HG03066 (cell line): ENCODE measurements at regions not wholly inside any gene's neighbourhood (a gene's known extent, or its start where the extent isn't known, plus 50 kb on each side); places are given as distances from the start of the nearest gene placed in this dataset.

Source experiments
- ATAC-seq: cut with Tn5 transposase; IDR thresholded peaks from one replicate; pipeline ENCODE4 v1.9.1; 2021; ENCODE audit warnings: low read depth; ENCODE audit not compliant: unreplicated experiment

DNA sequence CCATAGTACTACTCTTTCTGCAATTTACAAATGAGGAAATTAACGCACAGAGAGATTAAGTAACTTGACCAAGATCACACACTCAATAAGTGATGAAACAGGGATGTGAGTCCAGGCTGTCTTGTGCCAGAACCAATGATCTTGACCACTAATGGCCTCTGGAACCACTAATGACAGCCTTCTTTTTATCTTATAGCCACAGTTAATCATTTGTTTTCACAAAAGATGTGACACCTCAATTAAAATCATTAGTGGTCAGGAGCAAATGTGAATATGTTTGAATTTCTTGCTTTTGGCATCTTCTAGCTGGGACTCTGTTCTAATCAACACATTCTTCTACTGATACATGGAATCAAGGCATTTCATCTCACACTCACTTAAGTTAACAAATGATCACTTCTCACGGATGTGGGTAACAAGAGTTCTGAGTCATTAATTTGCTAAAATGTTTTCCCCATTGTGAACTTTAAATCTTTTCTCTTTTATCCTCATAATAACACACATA is 102.7 kb upstream of the CD180 start:
- ATAC-seq = no peak

DNA sequence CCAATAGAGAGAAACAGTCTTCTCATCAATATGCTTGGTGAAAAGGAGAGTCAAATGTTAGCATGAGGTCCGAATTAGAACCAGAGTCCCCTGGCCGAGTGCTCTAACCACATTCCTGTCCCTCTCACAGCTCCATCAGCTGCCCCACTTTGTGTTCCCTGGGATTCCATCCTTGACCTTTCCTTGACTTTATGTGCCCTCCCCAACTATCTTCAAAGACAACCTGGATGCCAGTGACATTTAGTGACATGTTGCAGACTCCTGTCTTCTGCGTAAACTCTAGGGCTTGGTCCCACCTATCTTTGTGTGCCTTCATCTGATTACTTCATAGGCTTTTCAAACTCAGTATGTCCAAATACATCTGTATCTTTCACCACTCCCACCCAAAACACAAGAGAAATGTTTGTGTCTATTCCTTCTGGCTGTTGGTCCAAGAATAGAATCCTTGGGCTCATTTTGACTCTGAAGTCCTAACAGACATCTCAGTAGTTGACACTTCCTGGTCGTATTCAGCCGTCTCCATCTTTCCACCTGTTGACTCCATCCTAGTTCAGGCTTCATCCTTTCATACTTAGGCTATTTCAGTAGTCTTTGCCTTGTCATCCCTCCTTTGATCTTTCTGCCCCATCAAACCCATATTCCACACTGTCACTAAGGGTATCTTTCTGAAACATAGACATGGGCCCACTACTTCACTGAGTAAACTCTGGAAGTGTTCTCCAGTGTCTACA is 101.4 kb upstream of the CD180 start:
- no peak for ATAC-seq

DNA sequence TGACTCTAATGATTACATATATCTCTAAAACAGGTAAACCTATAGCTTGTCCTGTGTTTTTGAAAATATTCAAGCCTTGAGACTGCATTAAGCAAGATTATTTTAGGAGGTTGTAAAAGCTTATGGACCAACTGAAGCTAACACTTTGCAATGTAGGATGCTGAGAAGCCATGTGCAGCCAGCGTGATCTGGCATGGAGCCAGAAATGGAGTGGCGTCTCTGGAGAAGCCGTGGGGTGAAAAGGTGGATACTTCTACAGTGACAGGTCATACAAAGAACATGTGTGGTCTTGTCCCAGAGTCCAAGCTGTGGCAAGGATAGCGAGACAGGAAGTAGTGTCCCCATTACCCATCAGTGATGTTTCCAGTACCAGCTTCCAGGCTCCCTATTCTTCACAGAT is 100.8 kb upstream of the CD180 start:
- ATAC-seq = no peak

DNA sequence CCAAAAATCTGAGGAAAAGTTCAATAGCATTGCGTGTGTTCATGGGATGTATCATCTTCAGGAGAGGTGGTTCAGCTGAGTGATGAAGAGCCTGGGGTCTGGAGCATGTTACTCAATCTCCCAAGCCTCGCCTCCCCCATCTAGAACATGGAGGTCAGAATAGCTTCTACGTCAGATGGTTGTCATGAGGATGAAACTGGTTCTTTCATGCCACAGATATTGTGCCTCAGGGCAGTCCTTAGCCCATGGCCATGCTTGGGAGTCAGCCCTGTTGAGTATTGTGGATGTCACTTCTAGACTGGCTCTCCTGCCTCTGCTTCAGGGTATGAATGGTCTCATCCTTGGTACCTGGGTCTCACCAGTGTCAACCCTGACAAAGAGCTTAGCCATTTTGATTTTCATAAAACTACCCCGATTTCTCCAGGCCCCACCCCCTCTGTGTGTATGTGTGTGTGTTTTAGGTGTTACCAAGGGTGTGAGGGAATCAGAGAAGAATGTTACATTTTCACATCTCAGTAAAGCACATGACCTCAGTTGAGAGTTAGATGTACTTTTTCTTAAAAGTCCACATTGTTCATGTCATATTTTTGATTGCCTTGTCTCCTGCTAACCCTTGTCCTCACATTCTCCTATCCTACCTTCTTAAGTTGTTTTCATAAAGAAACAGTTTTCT is 97.8 kb upstream of the CD180 start:
- ATAC-seq = no peak

DNA sequence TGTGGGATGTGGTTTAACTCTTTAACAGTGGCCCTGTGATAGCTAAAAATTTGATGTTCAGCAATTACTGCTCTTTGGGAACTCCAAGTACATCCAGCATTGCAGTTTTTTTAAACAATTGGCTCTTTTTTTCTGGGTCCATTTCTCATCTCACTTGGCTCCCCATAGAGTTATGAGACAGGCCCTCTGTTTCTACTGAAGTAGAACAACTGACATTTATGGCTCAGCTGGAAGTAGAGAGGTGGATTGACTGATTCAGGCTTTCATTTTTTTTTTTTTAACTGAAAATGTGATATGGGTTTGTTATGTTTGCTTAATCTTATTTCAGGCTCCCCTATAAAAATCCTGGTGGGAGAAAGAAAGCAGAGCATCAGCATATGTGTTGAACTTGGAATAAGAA is 96.6 kb upstream of the CD180 start:
- no peak for ATAC-seq

DNA sequence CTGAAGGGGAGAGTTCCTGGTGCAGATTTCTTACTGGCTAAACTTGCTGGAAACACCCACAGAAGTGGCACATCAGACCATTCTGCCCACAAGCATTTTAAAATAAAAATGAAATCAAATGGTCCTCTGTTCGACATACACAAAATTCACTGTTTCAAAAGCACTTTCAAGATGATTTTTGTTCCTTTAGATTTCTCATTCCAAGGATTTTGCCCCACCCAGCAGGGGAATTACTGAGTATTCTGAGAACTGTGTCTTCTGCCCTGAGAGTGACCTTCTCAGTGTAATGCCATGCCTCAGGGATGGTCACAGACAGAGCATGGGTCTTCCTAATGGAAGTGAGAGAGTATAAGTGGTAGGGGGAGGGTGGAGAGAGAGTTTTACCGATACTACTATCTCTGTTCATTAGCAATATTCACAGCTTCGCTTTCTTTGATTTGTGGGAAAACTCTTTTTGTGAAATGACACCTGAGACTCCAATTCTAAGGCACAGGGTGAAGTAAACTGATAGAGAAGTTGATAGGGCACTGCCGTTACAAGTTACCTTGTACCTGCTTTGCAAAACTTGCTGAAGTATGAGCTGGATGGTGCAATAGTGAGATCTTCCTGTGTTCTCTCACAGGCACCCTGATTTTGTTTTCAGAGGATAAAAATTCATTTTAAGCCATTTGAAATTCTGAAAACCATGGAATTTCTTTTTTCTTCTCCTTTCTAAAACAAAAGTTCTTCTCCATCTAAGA is 95.8 kb upstream of the CD180 start:
- no peak for ATAC-seq

DNA sequence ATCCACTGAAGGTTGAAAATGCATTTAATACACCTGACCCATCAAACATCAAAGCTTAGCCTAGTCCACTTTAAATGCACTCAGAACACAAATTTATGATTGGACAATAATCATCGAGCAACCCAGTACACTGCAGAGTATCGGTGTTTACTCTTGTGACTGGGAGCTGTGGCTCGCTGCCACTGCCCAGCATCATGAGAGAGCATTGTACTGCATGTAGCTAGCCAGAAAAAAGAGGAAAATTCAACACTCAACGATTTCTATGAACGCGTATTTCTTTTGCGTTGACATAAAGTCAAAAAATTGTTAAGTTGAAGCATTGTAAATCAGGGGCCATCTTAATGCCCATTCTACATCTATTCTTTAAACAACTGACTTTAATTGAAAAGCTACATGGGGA is 95.1 kb upstream of the CD180 start:
- ATAC-seq = no peak

DNA sequence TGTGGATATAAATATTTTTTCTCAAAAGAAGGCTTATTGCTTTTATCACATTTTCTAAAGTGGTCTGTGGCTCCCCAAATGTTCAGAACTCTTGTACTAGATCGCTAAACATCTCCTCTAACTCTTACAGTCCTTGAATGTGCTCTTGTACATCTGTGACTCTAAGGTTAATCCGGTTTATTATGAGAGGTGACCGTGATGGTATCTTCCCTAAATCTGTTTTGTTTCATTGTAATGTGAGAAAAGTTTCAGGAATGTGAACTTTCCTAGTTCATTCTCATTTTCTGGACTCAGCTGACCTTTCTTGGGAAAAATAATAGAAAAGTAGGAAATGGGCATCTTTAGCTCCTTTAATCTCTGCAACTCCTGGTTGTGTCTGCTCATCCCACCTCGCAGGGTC is 94.5 kb upstream of the CD180 start:
- no peak for ATAC-seq

DNA sequence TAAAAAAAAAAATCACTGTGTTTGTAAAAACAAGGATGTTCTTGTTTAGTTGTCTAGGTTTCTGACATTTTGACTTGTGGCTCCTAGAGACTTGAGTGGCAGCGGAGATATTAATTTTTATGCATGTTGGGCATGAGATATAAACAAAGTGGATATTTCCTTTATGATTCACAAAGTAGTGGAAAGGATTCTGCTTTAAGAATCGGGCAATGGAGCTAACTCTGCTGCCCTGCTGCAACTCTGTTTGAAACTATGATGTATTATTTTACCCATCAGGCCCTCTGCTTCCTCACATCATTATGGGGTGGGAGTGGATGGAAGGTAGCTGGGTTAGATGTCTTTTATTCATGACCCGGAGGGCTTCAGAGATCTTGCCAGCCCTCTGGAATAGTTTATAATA is 94.1 kb upstream of the CD180 start:
- ATAC-seq = no peak

DNA sequence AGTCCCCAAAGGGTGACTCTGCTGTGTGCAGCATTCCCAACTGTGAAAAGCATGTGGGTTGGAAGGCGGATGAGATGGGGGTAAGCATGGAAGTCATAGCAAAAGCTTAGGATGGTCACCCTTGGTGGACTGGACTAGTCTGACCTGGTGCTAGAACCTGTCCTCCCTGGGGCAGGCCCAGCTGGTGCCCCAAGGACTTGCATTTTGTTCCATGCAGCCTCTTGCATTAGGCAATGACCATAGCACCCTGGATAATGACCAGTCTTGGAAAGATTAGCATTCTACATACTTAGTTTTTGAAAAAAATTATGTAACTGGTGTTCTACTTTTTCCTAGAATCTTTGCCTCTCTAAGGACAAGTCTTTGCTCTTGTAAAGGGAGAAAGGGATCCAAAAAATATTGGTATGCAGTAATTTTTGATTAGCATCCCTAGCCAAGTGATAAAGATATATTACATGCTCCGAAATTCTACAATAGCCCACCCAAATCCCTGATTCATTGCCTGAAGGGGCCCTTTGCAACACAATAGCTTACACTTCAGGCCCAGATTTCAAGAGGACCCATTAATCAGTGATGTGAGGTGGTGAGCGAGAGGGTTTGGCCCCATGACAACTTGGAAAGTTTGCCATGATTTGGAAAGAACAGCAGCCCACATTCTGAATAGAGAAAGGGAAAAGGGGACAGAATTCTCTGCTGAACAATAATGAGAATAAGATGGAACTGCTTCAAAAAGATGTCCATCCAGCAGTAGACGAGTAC is 93.3 kb upstream of the CD180 start:
- no peak for ATAC-seq

DNA sequence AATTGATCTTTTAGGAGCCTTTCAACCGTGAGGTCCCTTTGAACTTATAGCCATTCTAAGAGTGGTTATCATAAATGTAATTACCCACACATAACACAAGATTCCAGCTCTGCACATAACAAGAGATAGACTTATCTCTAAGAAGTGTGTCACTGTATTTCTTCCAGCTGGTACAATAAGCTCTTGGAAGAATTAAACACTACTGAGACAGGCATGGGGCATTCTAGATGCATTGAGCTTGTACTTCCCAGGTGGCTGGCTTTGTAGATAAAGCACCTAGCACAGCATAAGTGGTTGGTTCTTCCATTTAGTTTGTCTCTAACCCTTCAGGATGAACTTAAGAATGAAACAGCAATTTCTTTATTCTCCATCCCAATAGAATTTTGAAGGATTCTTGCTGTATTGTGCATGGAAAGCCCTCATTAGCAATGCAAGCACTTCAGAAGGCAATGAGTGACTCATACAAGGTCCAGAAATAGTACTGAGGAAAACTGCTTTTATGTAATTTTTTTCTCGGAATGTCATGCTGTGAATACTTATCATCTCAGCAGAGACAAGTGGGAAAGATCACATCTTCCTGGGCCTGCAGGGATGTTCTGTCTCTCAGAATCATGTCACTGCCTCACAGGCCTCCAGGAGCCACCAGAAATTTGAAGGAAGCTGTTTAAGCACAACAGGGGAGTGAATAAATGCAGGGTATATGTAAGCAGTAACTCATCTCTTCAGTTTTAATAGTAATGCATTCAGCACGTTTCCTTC is 91.1 kb upstream of the CD180 start:
- ATAC-seq = no peak

DNA sequence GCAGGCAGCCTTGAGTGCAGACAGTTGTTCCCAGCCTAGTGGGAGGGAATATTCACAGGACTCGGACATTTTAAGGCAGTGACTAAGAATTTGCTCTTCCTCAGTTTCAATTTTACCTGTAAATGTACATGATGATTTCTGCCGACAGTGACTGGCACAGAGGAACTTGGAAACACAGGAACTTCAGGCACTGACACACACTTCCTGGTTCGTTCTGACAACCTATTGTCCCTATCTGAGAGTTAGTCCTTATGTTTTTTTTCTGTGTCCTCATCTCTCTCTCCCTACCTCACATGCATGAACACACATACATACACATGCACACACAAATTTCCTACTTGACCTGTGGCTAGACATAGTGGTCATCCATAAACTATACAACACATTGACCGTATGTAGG is 89.4 kb upstream of the CD180 start:
- ATAC-seq = no peak

DNA sequence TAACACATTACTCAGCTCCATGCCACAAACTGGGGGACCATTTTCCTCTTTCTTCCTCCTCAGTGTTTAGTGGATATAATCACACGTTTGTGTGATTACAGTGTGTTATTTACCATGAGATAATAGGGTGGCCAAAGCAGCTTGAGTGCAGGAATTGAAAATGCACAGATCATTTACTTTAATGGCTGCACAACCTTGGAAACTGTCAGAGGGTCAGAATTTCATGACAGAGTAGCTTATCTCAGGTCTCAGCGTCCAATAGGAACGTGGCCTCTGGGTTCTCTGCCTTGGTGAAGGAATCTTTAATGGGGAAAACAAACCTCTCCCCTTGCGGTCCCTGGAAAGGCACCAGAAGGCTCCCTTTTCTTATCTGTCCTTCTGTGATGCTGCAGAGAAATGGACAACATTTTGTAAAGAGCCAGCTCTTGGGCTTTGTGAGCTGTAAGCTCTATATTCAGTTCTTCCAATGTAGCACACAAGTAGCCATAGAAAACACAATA is 87.4 kb upstream of the CD180 start:
- ATAC-seq = no peak

DNA sequence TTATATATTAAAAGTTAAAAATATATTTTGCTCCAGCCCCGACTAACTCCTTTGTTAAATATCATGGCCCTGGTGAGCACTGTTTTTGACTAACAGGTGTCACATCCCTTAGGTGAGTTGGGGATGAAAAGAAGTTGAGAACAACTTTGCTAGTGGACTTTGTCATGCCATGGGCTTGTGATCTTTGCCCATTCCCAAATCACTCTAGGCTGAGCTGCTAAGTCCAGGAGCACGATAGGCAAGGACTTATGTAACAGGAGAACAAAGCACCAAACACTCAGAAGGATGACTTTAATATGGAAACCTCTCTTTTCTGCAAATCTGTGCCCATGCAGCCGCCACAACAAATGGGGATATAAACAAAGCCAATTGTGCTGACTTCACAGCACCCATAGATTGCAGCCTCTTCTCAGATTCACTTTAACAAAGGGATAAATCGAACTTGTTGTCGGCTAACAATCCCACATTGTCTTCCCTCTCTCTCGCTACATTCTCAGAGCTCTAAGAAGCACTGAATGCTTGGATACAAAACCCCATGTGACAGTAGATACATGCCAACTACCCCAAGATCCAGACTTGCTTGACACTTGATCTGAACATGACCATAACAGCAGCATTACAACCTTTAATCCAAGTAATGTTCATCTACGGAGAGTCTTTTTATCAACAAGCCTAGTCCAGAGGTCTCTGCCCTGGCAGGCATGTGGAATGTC is 86.8 kb upstream of the CD180 start:
- no peak for ATAC-seq

DNA sequence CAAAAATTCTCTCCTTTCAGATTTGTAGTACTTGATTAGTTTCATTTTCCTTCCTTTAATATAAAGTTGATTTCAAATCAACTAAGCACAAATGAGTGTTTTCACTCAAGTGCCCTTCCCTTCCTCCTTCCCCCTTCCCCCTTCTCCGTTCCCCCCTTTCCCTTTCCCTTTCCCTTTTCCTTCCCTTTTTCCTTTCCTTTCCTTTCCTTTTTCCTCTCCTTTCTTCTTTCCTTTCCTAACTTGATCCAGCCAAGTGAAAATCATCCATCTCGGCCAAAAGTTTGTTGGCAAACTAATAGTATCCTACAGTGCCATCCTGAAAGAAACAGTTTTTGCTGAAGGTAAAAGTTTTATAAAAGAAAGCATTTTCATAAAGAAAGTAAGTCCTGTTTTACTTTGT is 85.3 kb upstream of the CD180 start:
- ATAC-seq = no peak

DNA sequence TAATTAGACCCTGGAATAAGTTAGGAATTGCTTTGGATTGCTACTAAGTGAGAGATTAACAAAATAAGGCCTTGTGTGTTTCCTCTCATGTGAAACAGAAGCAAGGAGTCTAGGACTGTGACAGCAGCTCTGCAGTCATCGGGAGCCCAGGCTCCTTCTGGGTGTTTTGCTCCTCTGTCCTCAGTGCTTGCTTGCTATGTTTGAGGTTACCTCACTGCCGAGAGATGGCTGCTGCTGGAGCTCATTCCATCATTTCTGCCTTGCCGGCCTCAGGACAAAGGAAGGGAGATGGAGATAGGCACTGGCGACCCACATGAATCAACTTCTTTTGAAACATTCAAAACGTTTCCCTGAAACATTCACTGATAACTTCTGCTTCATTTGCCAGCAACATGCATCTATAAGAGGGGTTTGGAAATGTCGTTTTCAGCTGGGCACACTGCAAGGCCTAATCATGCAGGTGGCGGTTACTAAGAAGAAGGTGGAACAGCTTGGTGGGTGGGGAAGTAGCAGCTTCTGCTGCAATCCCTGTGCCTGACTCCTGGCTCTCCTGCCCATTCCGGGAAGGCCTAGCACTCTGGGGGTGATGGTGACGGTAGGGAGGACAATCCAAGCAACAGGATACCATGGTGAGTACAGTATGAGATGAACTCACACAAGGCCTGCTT is 77.2 kb upstream of the CD180 start:
- ATAC-seq = no peak

DNA sequence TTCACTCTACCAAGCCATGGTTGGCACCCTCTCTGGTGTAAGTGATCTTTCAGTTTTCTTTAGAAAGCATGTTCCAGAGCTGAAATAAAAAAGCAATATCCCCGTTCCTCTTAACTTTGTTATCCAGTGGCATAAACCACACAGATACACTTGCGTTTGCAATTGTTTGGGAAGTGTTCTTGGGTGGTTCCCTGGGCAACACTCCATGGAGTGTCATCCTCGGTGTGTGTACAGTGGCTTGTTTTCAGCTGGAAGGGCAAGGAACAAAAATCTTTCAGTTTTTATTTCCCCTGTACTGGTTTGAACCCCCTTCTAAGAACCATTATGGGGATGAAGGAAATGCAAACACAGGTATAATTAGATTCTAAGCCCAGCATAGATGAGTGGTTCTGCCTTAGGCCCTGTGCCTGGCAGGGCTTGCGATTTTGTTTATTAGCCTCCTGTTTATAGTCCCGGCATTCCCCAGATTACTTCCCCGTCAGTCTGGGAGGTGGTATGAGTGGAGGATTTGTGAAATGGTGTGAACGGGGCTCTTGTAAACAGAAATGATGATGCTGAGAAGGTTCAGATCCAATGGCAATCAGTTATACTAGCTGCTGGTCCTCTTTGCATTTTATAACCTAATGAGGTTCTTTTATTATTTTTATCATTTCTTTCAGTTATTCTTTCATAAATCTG is 76.0 kb upstream of the CD180 start:
- no peak for ATAC-seq
